GM19372 (cell line): ENCODE measurements at regions not wholly inside any gene's neighbourhood (a gene's known extent, or its start where the extent isn't known, plus 50 kb on each side); places are given as distances from the start of the nearest gene placed in this dataset.

Experiments
- ATAC-seq: cut with Tn5 transposase; IDR thresholded peaks from one replicate; pipeline ENCODE4 v1.9.1; 2021; ENCODE audit warnings: mild to moderate bottlenecking, low read depth, moderate library complexity; ENCODE audit not compliant: unreplicated experiment

GRCh38 chr21:43318841-43319781, 107.8 kb downstream of the SIK1 start:
- no peak for ATAC-seq

DNA sequence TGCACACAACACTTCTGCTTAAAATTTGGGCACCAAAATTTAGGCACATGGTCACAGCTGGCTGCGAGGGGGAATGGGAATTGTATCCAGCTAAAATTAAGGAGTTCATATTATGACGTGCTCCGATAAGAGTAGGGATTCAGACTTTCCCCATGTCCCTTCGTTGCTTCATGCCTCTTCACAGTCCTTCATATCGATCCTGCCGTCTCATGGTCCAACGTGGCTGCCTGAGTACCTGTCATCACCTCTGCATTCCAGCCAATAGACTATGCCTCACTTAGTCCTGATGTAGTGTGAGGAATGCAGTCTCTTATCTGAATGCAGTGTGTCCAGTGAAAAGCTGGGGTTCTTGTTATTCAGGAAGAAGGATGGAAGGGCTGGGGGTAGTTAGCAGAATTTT, 108.6 kb downstream of the SIK1 start:
- no peak for ATAC-seq

GRCh38 chr21:43317959-43318358, 109.0 kb downstream of the SIK1 start:
- no peak for ATAC-seq

DNA sequence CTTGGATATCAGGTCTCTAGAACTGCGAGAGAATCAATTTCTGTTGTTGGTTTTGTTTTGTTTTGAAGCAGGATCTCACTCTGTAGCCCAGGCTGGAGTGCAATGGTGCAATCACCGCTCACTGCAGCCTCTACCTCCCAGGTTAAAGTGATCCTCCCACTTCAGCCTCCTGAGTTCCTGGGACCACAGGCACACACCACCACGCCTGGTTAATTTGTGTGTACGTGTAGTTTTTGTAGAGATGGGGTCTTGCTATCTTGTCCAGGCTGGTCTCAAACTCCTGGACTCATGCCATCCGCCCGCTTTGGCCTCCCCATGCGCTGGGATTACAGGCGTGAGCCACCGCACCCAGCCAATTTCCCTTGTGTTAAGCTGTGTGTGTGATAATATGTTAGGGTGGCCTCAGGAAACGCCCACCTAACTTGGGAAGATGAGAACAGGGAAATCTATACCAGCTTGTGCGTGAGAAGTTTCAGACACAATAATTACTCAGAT, 109.6 kb downstream of the SIK1 start:
- no peak for ATAC-seq

DNA sequence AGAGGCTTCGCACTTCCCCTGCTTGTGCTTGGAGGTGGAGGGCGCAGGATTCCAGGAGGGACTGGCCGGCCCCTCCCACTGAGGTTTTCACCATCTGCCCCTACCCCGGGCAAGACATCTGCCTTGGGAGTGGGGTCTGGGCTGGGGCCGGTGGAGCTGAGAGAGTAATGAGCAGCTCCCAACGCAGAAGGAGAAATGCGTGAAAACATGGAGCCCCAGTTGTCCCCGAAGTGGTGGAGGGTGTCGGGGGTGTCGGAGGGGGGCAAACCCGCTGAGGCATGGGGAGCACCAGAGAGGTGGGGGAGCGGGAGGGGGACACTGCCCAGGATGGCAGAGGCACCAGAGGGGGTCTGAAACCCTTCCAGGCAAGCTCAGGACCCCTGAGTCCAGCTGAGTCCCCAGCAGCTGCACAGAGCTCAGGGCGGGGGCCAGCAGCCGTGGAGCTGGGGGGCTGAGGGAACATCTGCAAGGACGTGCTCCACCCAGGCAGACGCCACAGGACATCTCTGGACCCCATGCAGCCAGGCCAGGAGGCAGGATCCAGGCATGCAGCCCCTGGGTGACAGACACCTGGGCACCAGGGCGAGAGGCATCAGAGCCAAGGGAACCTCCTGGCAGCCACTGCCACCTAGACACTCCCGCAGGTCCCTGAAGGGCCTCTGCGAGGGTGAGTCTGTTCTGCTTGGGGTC, 110.6 kb downstream of the SIK1 start:
- no peak for ATAC-seq

DNA sequence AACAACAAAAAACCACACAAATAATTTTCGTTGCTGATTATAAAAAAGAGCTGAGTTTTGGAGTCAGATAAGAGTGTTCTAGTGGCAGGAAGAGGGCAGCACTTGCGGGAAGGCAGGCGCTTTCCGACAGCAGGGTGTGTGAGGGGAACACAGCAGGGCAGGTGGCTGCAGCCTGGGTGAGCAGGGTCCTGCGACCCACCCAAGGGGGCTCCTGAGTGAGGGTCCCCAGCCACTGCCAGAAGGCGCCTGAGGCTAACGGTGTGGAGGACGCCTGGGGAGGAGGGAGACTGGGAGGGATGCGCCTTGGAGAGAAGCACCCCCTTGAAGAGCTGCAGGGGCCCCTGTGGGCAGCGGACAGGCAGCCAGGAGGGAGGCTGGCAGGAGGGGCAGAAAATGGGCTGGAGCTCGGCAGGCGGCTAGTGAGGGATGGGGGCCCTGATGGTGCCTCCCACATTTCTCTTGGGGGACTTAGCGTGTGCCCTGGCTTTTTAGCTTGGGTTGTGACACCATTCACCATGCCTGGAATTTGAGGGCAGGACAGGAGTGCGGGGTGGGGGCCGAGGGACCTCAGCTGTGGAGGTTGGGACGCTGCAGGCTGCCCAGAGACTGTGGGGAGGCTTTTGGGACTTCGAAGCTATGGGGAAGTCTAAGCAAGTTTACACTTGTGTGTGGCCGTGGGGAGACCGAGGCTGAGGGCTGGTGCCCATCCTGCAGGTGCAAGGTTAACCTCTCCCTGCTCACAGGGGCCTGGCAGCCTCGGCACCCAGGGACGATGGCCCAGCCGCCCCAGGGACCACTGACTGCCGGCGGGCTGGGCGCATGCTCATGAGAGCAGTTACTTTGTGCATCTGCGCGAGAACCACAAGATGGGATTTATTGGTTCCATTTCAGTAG, 111.4 kb downstream of the SIK1 start:
- no peak for ATAC-seq

GRCh38 chr21:43313939-43314405, 113.0 kb downstream of the SIK1 start:
- ATAC-seq = no peak

GRCh38 chr21:43313221-43313938, 113.6 kb downstream of the SIK1 start:
- ATAC-seq = no peak

DNA sequence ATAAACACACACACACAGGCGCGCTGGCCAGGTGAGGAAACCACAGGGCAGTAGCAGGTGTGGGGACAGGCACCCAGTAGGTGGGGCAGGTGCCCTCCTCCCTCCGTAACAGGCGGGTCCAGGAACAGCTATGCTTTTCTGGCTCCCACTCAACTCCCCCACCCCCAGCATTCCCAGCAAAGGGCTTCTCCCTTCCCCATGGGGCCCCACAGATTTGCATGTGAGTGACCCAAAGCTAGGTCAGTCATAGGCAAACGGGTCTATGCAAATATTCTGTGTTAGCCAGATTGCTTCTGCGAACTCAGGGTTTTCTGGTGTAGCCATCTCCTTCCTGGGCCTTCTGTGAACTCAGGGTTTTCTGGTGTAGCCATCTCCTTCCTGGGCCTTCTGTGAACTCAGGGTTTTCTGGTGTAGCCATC, 114.2 kb downstream of the SIK1 start:
- no peak for ATAC-seq

DNA sequence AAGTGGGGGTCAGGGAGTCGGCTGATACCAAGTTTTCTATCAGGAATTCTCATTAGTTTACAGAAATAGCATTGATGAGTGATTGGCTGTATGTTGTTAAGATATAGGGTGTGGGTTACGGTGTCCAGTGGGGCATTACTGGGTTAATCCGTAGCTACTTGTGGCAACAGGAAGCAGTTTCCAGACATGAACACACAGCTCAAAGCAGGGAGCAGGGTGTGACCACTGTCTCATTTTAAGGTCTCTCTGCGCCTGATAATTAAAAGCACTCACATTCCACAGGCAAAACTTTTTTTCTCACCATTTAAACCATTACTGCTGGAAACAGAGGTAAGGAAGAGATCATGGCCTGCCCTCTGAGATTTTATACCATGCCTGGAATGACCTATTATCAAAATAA, 114.9 kb downstream of the SIK1 start:
- ATAC-seq = no peak

- no peak for ATAC-seq
These were observed 115.6 kb downstream of the SIK1 start for GRCh38 chr21:43311301-43311817.

DNA sequence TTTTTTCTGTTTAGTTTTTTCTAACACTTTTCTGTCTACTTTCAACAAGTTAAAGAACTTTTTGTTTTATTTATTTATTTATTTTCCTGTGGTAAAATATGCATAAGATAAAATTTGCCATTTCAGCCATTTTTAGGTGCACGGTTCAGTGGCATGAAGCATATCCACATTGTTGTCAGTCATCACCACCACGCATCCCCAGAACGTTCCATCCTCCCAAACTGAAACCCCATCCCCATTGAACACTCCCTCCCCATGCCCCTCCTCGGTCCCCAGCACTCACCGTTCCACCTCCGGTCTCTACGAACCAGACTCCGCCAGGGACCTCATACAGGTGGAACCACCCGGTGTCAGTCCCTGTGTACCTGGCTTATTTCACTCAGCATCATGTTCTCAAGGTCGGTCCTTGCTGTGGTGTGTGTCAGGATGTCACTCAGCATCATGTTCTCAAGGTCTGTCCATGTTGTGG, 118.1 kb downstream of the SIK1 start:
- ATAC-seq = no peak

- no peak for ATAC-seq
These were observed 118.7 kb downstream of the SIK1 start for GRCh38 chr21:43308101-43308814.

GRCh38 chr21:43307677-43308070, 119.3 kb downstream of the SIK1 start:
- ATAC-seq = no peak

- no peak for ATAC-seq
These were observed 119.8 kb downstream of the SIK1 start for GRCh38 chr21:43306911-43307676.

DNA sequence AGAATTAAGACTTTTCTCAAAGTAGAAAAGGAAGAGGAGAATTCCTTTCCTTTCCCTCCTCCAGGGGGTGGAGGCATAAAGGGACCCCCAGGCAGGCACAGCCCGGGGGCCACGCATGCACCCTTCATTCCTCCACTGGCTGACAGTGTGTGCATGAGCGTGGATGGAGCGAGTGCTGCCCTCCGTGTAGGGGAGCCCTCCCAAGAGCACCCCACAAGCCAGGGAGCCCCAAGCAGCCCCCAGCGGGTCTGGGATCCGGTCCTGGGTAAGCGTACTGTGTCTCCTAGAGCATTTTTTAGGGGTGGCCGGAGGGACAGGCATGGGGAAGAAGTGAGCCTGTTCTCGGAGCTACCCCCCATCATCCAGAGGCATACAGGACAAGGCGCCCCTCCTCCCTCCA, 120.5 kb downstream of the SIK1 start:
- ATAC-seq = no peak

DNA sequence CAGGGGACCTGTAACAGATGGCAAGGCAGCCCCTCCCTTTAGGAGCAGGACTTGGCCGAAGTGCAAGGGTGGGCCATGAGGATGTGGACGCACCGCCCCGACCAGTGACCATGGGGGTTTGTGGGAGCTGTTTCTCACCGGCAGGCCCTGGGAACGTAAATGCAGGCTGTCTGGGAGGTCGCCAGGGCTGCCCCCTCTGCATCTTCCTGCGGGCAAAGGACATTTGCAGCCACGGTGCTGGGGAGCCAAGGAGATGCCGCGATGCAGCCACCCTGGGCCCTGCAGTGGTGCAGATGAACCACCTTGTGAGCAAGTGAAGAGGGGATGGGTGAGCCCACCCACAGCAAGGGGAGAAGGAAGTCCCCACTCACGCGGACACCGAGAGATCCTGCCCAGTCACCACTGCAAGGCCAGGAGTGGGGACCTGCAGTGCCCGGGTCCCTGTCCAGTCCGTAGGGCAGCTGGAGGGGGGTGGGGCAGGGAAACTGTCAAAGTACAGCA, 121.1 kb downstream of the SIK1 start:
- ATAC-seq = no peak

- ATAC-seq = no peak
These were observed 121.6 kb downstream of the SIK1 start for GRCh38 chr21:43305336-43305665.
